IMR-90 (cell line): ENCODE measurements at regions not wholly inside any gene's neighbourhood (a gene's known extent, or its start where the extent isn't known, plus 50 kb on each side); places are given as distances from the start of the nearest gene placed in this dataset.

Source experiments
- ATAC-seq: fragments of 200-7000 bp; cut with Tn5 transposase; 2 replicates; pipeline ENCODE4 v1.9.1; 2020; ENCODE audit warnings: low read depth, mild to moderate bottlenecking, moderate library complexity
- BruUV-seq: library from RNA; stranded (reverse); fragments of 400-500 nt; replicated peaks from 2 replicates; lab custom pipeline; 2021; lab: Mats Ljungman, UMichigan
- CTCF ChIA-PET: fragments of 300-600 bp; formaldehyde crosslinking; extraction: SDS; loops from one replicate; lab custom pipeline; 2021; ENCODE audit warnings: antibody characterized with exemption; lab: Yijun Ruan, JAX
- POLR2A ChIA-PET: fragments of 300-600 bp; sonication (Branson Sonifier 250); formaldehyde crosslinking; loops from one replicate; lab custom pipeline; 2022; ENCODE audit warnings: antibody characterized with exemption; ENCODE audit not compliant: unreplicated experiment; lab: Charles Lee
- DNase-seq: peaks from one replicate; pipeline ENCODE4 v3.0.0; 2013
- H2AFZ ChIP-seq: replicated peaks from 2 replicates; pipeline ENCODE3; 2013; ENCODE audit warnings: low read length, mild to moderate bottlenecking; ENCODE audit not compliant: poor library complexity
- H2AK5ac ChIP-seq: 2 replicates; pipeline ENCODE4 v1.6.1; 2013; ENCODE audit warnings: low read depth, low read length, inconsistent platforms
- H2AK9ac ChIP-seq: replicated peaks from 2 replicates; pipeline ENCODE3; 2013; ENCODE audit warnings: mild to moderate bottlenecking, low read depth, low read length, moderate library complexity; ENCODE audit not compliant: poor library complexity
- H2BK120ac ChIP-seq: 2 replicates; pipeline ENCODE4 v1.6.1; 2013; ENCODE audit warnings: low read depth, low read length, inconsistent platforms
- H2BK15ac ChIP-seq: 3 replicates; pipeline ENCODE4 v1.6.1; 2013; ENCODE audit warnings: low read depth, low read length, inconsistent platforms
- H2BK20ac ChIP-seq: 2 replicates; pipeline ENCODE4 v1.6.1; 2013; ENCODE audit warnings: low read depth, mild to moderate bottlenecking, inconsistent platforms, low read length, moderate library complexity
- H2BK5ac ChIP-seq: 2 replicates; pipeline ENCODE4 v1.6.1; 2013; ENCODE audit warnings: mild to moderate bottlenecking, low read depth, low read length, inconsistent platforms; ENCODE audit not compliant: poor library complexity, severe bottlenecking
- H3K14ac ChIP-seq: replicated peaks from 2 replicates; pipeline ENCODE4 v1.6.1; 2013; ENCODE audit warnings: low read depth, low read length, inconsistent platforms
- H3K18ac ChIP-seq: 2 replicates; pipeline ENCODE4 v1.6.1; 2013; ENCODE audit warnings: low read depth, low read length, control low read depth
- H3K23ac ChIP-seq: 2 replicates; pipeline ENCODE4 v1.6.1; 2013; ENCODE audit warnings: low read depth, low read length, inconsistent platforms
- H3K27ac ChIP-seq: 2 replicates; pipeline ENCODE4 v1.5.1; 2013; ENCODE audit warnings: mild to moderate bottlenecking, control low read depth, low read length; ENCODE audit not compliant: insufficient read depth
- H3K27me3 ChIP-seq: 2 replicates; pipeline ENCODE4 v1.6.1; 2013; ENCODE audit warnings: low read length; ENCODE audit not compliant: control insufficient read depth, insufficient read depth
- H3K36me3 ChIP-seq: 2 replicates; pipeline ENCODE4 v1.6.1; 2013; ENCODE audit warnings: low read length, mixed read lengths; ENCODE audit not compliant: control insufficient read depth, insufficient read depth
- H3K4ac ChIP-seq: 2 replicates; pipeline ENCODE4 v1.6.1; 2013; ENCODE audit warnings: low read depth, low read length, inconsistent platforms
- H3K4me1 ChIP-seq: 2 replicates; pipeline ENCODE4 v1.6.1; 2013; ENCODE audit warnings: low read length, mixed read lengths; ENCODE audit not compliant: control insufficient read depth, insufficient read depth
- H3K4me2 ChIP-seq: 2 replicates; pipeline ENCODE4 v1.6.1; 2013; ENCODE audit warnings: low read depth, mild to moderate bottlenecking, control low read depth, low read length, moderate library complexity
- H3K4me3 ChIP-seq: 2 replicates; pipeline ENCODE4 v1.5.1; 2013; ENCODE audit warnings: low read depth, mild to moderate bottlenecking, control low read depth, low read length, moderate library complexity; ENCODE audit not compliant: insufficient read depth
- H3K56ac ChIP-seq: 2 replicates; pipeline ENCODE4 v1.6.1; 2013; ENCODE audit warnings: low read length, inconsistent platforms; ENCODE audit not compliant: insufficient read depth; ENCODE audit errors: extremely low read depth
- H3K79me1 ChIP-seq, 2 experiments: 2 replicates each; pipeline ENCODE4 v1.6.1; 2013; ENCODE audit warnings: low read length in 2 of 2, inconsistent platforms in 1 of 2, low read depth in 1 of 2
- H3K9ac ChIP-seq: 2 replicates; pipeline ENCODE4 v1.6.1; 2013; ENCODE audit warnings: low read depth, low read length, control low read depth
- H3K9me1 ChIP-seq: 2 replicates; pipeline ENCODE4 v1.6.1; 2013; ENCODE audit warnings: low read length, inconsistent platforms; ENCODE audit not compliant: insufficient read depth
- H3K9me3 ChIP-seq: 2 replicates; pipeline ENCODE4 v1.6.1; 2013; ENCODE audit warnings: low read length; ENCODE audit not compliant: control insufficient read depth, insufficient read depth
- H4K20me1 ChIP-seq: 2 replicates; pipeline ENCODE4 v1.6.1; 2013; ENCODE audit warnings: low read length, inconsistent platforms; ENCODE audit not compliant: insufficient read depth
- H4K5ac ChIP-seq: 2 replicates; pipeline ENCODE4 v1.6.1; 2013; ENCODE audit warnings: mild to moderate bottlenecking, low read depth, low read length, control low read depth
- H4K8ac ChIP-seq, 2 experiments: 2 replicates each; pipeline ENCODE4 v1.6.1; 2013; ENCODE audit warnings: low read depth in 2 of 2, low read length in 2 of 2, control low read depth in 1 of 2, inconsistent platforms in 1 of 2
- H4K91ac ChIP-seq: 2 replicates; pipeline ENCODE4 v1.6.1; 2013; ENCODE audit warnings: low read depth, low read length, inconsistent platforms; ENCODE audit not compliant: insufficient read depth
- BHLHE40 ChIP-seq: fragments of 150-350 bp; IDR thresholded peaks from 2 replicates; pipeline ENCODE4 v1.6.1; 2016; ENCODE audit warnings: mild to moderate bottlenecking, low read depth, low read length
- CEBPB ChIP-seq: IDR thresholded peaks from 2 replicates; pipeline ENCODE4 v1.6.1; 2012; ENCODE audit warnings: low read depth, low read length, improper control_type of control experiment
- CHD1 ChIP-seq: IDR thresholded peaks from 2 replicates; pipeline ENCODE4 v1.6.1; 2012; ENCODE audit warnings: low read depth, low read length, improper control_type of control experiment
- CTCF ChIP-seq: conservative IDR thresholded peaks from 2 replicates; pipeline ENCODE4 v1.5.1; 2012; ENCODE audit warnings: mild to moderate bottlenecking, low read depth, low read length, improper control_type of control experiment
- ELK1 ChIP-seq: fragments of 150-350 bp; IDR thresholded peaks from 2 replicates; pipeline ENCODE4 v1.6.1; 2016; ENCODE audit warnings: low read depth, mild to moderate bottlenecking, low read length, moderate library complexity, borderline replicate concordance
- FOS ChIP-seq: fragments of 150-350 bp; IDR thresholded peaks from 2 replicates; pipeline ENCODE4 v1.6.1; 2016; ENCODE audit warnings: low read depth, low read length
- MAFK ChIP-seq: IDR thresholded peaks from 2 replicates; pipeline ENCODE4 v1.6.1; 2012; ENCODE audit warnings: low read depth, low read length, improper control_type of control experiment
- MAZ ChIP-seq: IDR thresholded peaks from 2 replicates; pipeline ENCODE4 v1.6.1; 2012; ENCODE audit warnings: low read depth, mild to moderate bottlenecking, low read length, improper control_type of control experiment, moderate library complexity, borderline replicate concordance
- MXI1 ChIP-seq: IDR thresholded peaks from 2 replicates; pipeline ENCODE4 v1.6.1; 2012; ENCODE audit warnings: low read depth, mild to moderate bottlenecking, low read length, moderate library complexity, borderline replicate concordance
- NFE2L2 ChIP-seq: fragments of 150-350 bp; IDR thresholded peaks from 2 replicates; pipeline ENCODE4 v1.6.1; 2016; ENCODE audit warnings: low read depth, mild to moderate bottlenecking, low read length
- POLR2A ChIP-seq: IDR thresholded peaks from 2 replicates; pipeline ENCODE4 v1.6.1; 2012; ENCODE audit warnings: mild to moderate bottlenecking, low read depth, low read length
- RAD21 ChIP-seq: IDR thresholded peaks from 2 replicates; pipeline ENCODE4 v1.6.1; 2012; ENCODE audit warnings: low read length, improper control_type of control experiment
- RCOR1 ChIP-seq: IDR thresholded peaks from 2 replicates; pipeline ENCODE4 v1.6.1; 2012; ENCODE audit warnings: mild to moderate bottlenecking, low read length, improper control_type of control experiment; ENCODE audit not compliant: insufficient replicate concordance
- RFX5 ChIP-seq: IDR thresholded peaks from 2 replicates; pipeline ENCODE4 v1.8.0; 2012; ENCODE audit warnings: low read depth, mild to moderate bottlenecking, low read length, moderate library complexity
- SMC3 ChIP-seq: fragments of 150-350 bp; IDR thresholded peaks from 2 replicates; pipeline ENCODE4 v1.6.1; 2016; ENCODE audit warnings: low read depth, mild to moderate bottlenecking, antibody characterized with exemption, low read length, moderate library complexity
- USF2 ChIP-seq: fragments of 150-350 bp; IDR thresholded peaks from 2 replicates; pipeline ENCODE4 v1.6.1; 2017; ENCODE audit warnings: mild to moderate bottlenecking, antibody characterized with exemption, low read length, low read depth
- WGBS, 2 experiments: methylation state at CpG; one replicate each; pipeline versions ENCODE4 v1.1.5 to v1.1.7; 2013; ENCODE audit warnings: missing lambda C conversion rate in 2 of 2; ENCODE audit not compliant: insufficient read length in 1 of 2; ENCODE audit errors: extremely low coverage in 2 of 2; 5-methylcytosine and 5-hydroxymethylcytosine counted together
- dilution Hi-C: fragments of 300-500 bp; cut with HindIII; formaldehyde crosslinking; loops from one replicate; pipeline ENCODE4 v1.14.3; 2018; ENCODE audit warnings: low sequenced_read_pairs; ENCODE audit not compliant: unreplicated experiment
- in situ Hi-C: fragments of 300-500 bp; cut with MboI; formaldehyde crosslinking; loops from 3 replicates; pipeline ENCODE4 v1.14.3; 2019; ENCODE audit warnings: low sequenced_read_pairs, inconsistent platforms, mixed read lengths
- intact Hi-C: fragments of 100-400 bp; cut with micrococcal nuclease; formaldehyde crosslinking; loops from 2 replicates; pipeline ENCODE4 v1.10.0; 2022

- POLR2A ChIA-PET: no interaction called here
- H3K27me3 ChIP-seq: no peaks in the 10 kb centered on the region
- dilution Hi-C loops: no loop called here
Measured at GRCh38 chr20:40284611-40285010, 404.4 kb downstream of the MAFB start.

More at GRCh38 chr20:40284611-40285010, 404.4 kb downstream of the MAFB start:
- Histone ChIP-seq H3K4me3 (no peak overlapping the region), H3K36me3 (no peaks in the 10 kb centered on the region), H2BK5ac (no peak overlapping the region), H3K4me2 (no peak overlapping the region), H2BK15ac (no peak overlapping the region), H4K5ac (no peak overlapping the region), H3K4ac (no peak overlapping the region), H3K9me1 (no peaks in the 10 kb centered on the region), H3K9me3 (no peaks in the 10 kb centered on the region), H3K14ac (no peak overlapping the region), H3K23ac (no peak overlapping the region), H2BK20ac (no peak overlapping the region), H4K20me1 (no peaks in the 10 kb centered on the region), H4K8ac (no peak overlapping the region), H3K56ac (no peak overlapping the region), H2BK120ac (no peak overlapping the region), H2AK9ac (no peak overlapping the region), H2AK5ac (no peak overlapping the region), H3K27ac (no peak overlapping the region), H2AFZ (no peak overlapping the region), H3K18ac (no peak overlapping the region), H4K91ac (no peak overlapping the region), H3K4me1 (no peaks in the 10 kb centered on the region), H3K79me1 (no peaks in the 10 kb centered on the region), H3K9ac (no peak overlapping the region)
- TF ChIP-seq POLR2A: no peak
- no peak for TF ChIP-seq RCOR1
- TF ChIP-seq RAD21: no peak
- no peak for TF ChIP-seq CHD1
- TF ChIP-seq RFX5: no peak
- TF ChIP-seq MAZ: no peak
- TF ChIP-seq FOS: no peak
- no peak for TF ChIP-seq MAFK
- TF ChIP-seq SMC3: no peak
- no peak for TF ChIP-seq NFE2L2
- TF ChIP-seq CEBPB: no peak
- no peak for TF ChIP-seq CTCF
- no peak for TF ChIP-seq BHLHE40
- no peak for TF ChIP-seq ELK1
- no peak for TF ChIP-seq MXI1
- no peak for TF ChIP-seq USF2
- ATAC-seq: no peak
- intact Hi-C loops: no loop called here
- no CpG with 5 or more reads among the region's 2 CpGs for WGBS, 2 experiments
- CTCF ChIA-PET: no interaction called here
- BruUV-seq: no TSS peak
- in situ Hi-C loops: no loop called here
- no peak for DNase-seq
